GM12878 (cell line): ENCODE measurements at regions not wholly inside any gene's neighbourhood (a gene's known extent, or its start where the extent isn't known, plus 50 kb on each side); places are given as distances from the start of the nearest gene placed in this dataset.

ENCODE experiments used
- ATAC-seq: fragments of 200-7000 bp; cut with Tn5 transposase; 3 replicates; pipeline ENCODE4 v1.9.1; 2020; ENCODE audit warnings: mild to moderate bottlenecking, moderate library complexity
- BruUV-seq: library from RNA; stranded (reverse); fragments of 400-500 nt; replicated peaks from 2 replicates; lab custom pipeline; 2021; lab: Mats Ljungman, UMichigan
- CTCF ChIA-PET: fragments of 300-600 bp; sonication (Branson Sonifier 250); formaldehyde crosslinking; extraction: SDS; loops from one replicate; lab custom pipeline; 2021; ENCODE audit warnings: inconsistent platforms; lab: Yijun Ruan, JAX
- POLR2A ChIA-PET: fragments of 350-600 bp; formaldehyde crosslinking; extraction: SDS; loops from one replicate; lab custom pipeline; 2021; ENCODE audit warnings: inconsistent platforms; lab: Charles Lee
- RAD21 ChIA-PET: fragments of 300-600 bp; sonication (Branson Sonifier 250); formaldehyde crosslinking; loops from one replicate; lab custom pipeline; 2023; ENCODE audit warnings: antibody characterized with exemption; ENCODE audit not compliant: unreplicated experiment; lab: Charles Lee
- SMC1A ChIA-PET: fragments of 300-600 bp; sonication (Branson Sonifier 250); formaldehyde crosslinking; loops from one replicate; lab custom pipeline; 2023; ENCODE audit not compliant: unreplicated experiment, uncharacterized antibody; lab: Charles Lee
- DNase-seq: peaks from one replicate; pipeline ENCODE4 v3.0.0-alpha.2; 2011; ENCODE audit warnings: low read depth, low spot score
- FAIRE-seq: peaks from 3 replicates; lab custom pipeline; 2011; peaks lifted over from hg19 to GRCh38; lab: Jason Lieb, UNC
- H2AFZ ChIP-seq: 2 replicates; pipeline ENCODE4 v1.6.0; 2011; ENCODE audit warnings: low read depth, low read length, control low read depth; ENCODE audit not compliant: control insufficient read depth
- H3K27ac ChIP-seq: 2 replicates; pipeline ENCODE4 v1.5.1; 2011; ENCODE audit warnings: control low read depth; ENCODE audit not compliant: control insufficient read depth, insufficient read depth
- H3K27me3 ChIP-seq, 2 experiments: replicated peaks in 1 of 2; 2 replicates each; pipeline versions ENCODE4 v1.6.0 to v1.6.1; 2011; ENCODE audit warnings: low read length in 1 of 2; ENCODE audit not compliant: control insufficient read depth in 2 of 2, insufficient read depth in 2 of 2
- H3K36me3 ChIP-seq, 2 experiments: 2 replicates each; pipeline ENCODE4 v1.5.1; 2011; ENCODE audit warnings: low read length in 1 of 2; ENCODE audit not compliant: control insufficient read depth in 2 of 2, insufficient read depth in 2 of 2
- H3K4me1 ChIP-seq: 2 replicates; pipeline ENCODE4 v1.6.1; 2011; ENCODE audit warnings: mild to moderate bottlenecking, low read length, moderate library complexity, mixed read lengths; ENCODE audit not compliant: control insufficient read depth, insufficient read depth
- H3K4me2 ChIP-seq: 2 replicates; pipeline ENCODE4 v1.6.0; 2011; ENCODE audit warnings: control low read depth; ENCODE audit not compliant: control insufficient read depth, insufficient read depth
- H3K4me3 ChIP-seq: fragments of 200-600 bp; sonication (generic); 2 replicates; pipeline ENCODE4 v1.5.1; 2016
- H3K79me2 ChIP-seq: 2 replicates; pipeline ENCODE4 v1.6.0; 2011; ENCODE audit warnings: low read length; ENCODE audit not compliant: control insufficient read depth, insufficient read depth
- H3K9ac ChIP-seq: 2 replicates; pipeline ENCODE4 v1.8.0; 2011; ENCODE audit warnings: low read length, control low read depth, mixed read lengths; ENCODE audit not compliant: control insufficient read depth, insufficient read depth
- H3K9me3 ChIP-seq: replicated peaks from 3 replicates; pipeline ENCODE4 v1.5.1; 2011; ENCODE audit warnings: mild to moderate bottlenecking, low read length; ENCODE audit not compliant: control insufficient read depth, insufficient read depth
- H4K20me1 ChIP-seq: 2 replicates; pipeline ENCODE4 v1.6.0; 2011; ENCODE audit not compliant: control insufficient read depth, insufficient read depth
- CBFB ChIP-seq: IDR thresholded peaks from 2 replicates; pipeline ENCODE4 v1.6.1; 2016; ENCODE audit warnings: antibody characterized with exemption, low read depth
- JUND ChIP-seq: IDR thresholded peaks from 2 replicates; pipeline ENCODE4 v1.6.1; 2012; ENCODE audit warnings: low read depth, mild to moderate bottlenecking, low read length, improper control_type of control experiment, moderate library complexity
- PAX8 ChIP-seq: fragments of 450-650 bp; IDR thresholded peaks from 2 replicates; pipeline ENCODE4 v1.6.1; 2017; ENCODE audit warnings: mild to moderate bottlenecking, moderate library complexity
- POLR2AphosphoS5 ChIP-seq: IDR thresholded peaks from 2 replicates; pipeline ENCODE4 v1.6.1; 2011; ENCODE audit warnings: mild to moderate bottlenecking, low read length, inconsistent platforms
- SMARCA5 ChIP-seq: fragments of 450-650 bp; IDR thresholded peaks from 2 replicates; pipeline ENCODE4 v1.6.1; 2017; ENCODE audit warnings: mild to moderate bottlenecking
- SMC3 ChIP-seq: IDR thresholded peaks from 2 replicates; pipeline ENCODE4 v1.6.1; 2011; ENCODE audit warnings: low read length, improper control_type of control experiment, borderline replicate concordance
- SRF ChIP-seq, 2 experiments: IDR thresholded peaks; 2 replicates each; pipeline ENCODE4 v1.6.1; 2011; ENCODE audit warnings: low read depth in 2 of 2, low read length in 2 of 2, mild to moderate bottlenecking in 1 of 2, moderate library complexity in 1 of 2
- STAT1 ChIP-seq: fragments of 450-650 bp; conservative IDR thresholded peaks from 2 replicates; pipeline ENCODE4 v1.6.1; 2014; ENCODE audit warnings: antibody characterized with exemption, mild to moderate bottlenecking
- SUPT20H ChIP-seq: IDR thresholded peaks from 2 replicates; pipeline ENCODE4 v1.6.1; 2011; ENCODE audit warnings: low read depth, mild to moderate bottlenecking, low read length, moderate library complexity, borderline replicate concordance; ENCODE audit not compliant: control insufficient read depth
- WRNIP1 ChIP-seq: IDR thresholded peaks from 2 replicates; pipeline ENCODE4 v1.6.1; 2011; ENCODE audit warnings: low read depth, low read length, improper control_type of control experiment, borderline replicate concordance
- ZNF384 ChIP-seq: IDR thresholded peaks from 2 replicates; pipeline ENCODE4 v1.6.1; 2012; ENCODE audit warnings: low read depth, mild to moderate bottlenecking, low read length, improper control_type of control experiment, borderline replicate concordance
- ZZZ3 ChIP-seq: IDR thresholded peaks from 2 replicates; pipeline ENCODE4 v1.6.1; 2011; ENCODE audit warnings: low read depth; ENCODE audit not compliant: control insufficient read depth, insufficient read length
- WGBS: methylation state at CpG from one replicate; pipeline ENCODE4 v1.1.6; 2016; ENCODE audit warnings: low lambda C conversion rate; ENCODE audit not compliant: insufficient replicate concordance, insufficient coverage; ENCODE audit errors: missing lambda C conversion rate; 5-methylcytosine and 5-hydroxymethylcytosine counted together
- in situ Hi-C: fragments of 300-500 bp; cut with MboI; formaldehyde crosslinking; loops from 9 replicates; pipeline ENCODE4 v1.14.3; 2018; ENCODE audit warnings: mixed read lengths
- intact Hi-C: fragments of 100-400 bp; cut with micrococcal nuclease; formaldehyde crosslinking; loops from one replicate; pipeline ENCODE4 v1.14.2; 2022; ENCODE audit not compliant: unreplicated experiment
- TF ChIP-seq, protein P1 (sequence below), 3 experiments: IDR thresholded peaks in 2 of 3; conservative IDR thresholded peaks in 1 of 3; 2 replicates each; pipeline ENCODE4 v1.5.1; 2011; ENCODE audit warnings: low read depth in 3 of 3, low read length in 3 of 3, mild to moderate bottlenecking in 3 of 3, control low read depth in 2 of 3, moderate library complexity in 2 of 3, inconsistent platforms in 1 of 3, mixed read lengths in 1 of 3; ENCODE audit not compliant: control insufficient read depth in 2 of 3, insufficient read depth in 1 of 3; ENCODE audit errors: extremely low read depth in 1 of 3
- TF ChIP-seq, protein P2 (sequence below): IDR thresholded peaks from 2 replicates; pipeline ENCODE4 v1.6.1; 2012; ENCODE audit warnings: low read depth, low read length, improper control_type of control experiment
- TF ChIP-seq, protein P3 (sequence below): fragments of 450-650 bp; formaldehyde crosslinking; IDR thresholded peaks from 2 replicates; pipeline ENCODE4 v1.4.0; 2020; ENCODE audit warnings: mild to moderate bottlenecking, moderate library complexity
- TF ChIP-seq, protein P4 (sequence below): fragments of 450-650 bp; IDR thresholded peaks from 2 replicates; pipeline ENCODE4 v1.6.1; 2017; ENCODE audit warnings: low read depth, mild to moderate bottlenecking, moderate library complexity

DNA sequence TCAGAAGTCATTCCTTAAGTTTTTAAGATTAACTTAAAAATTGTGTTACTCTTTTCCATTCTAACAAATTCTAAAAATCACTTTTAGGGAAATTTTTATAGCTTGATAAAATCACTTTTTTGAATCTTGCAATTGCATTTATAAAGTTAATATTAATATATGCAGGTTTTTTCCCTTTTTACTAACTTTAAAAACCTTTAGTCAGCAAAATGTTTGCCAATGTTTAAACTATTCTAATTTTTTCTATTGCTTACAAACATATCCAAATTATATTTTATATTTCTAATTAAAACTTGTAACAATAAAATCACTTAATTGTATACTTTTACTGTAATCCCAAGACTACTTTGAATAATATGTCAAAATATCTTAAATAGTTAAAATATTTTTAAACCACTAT, 839.4 kb downstream of the TBL1XR1 start (continued):
- TF ChIP-seq ZZZ3 (no peak), SMC3 (no peak)
- TF ChIP-seq, all 136 proteins: peak for 0

DNA sequence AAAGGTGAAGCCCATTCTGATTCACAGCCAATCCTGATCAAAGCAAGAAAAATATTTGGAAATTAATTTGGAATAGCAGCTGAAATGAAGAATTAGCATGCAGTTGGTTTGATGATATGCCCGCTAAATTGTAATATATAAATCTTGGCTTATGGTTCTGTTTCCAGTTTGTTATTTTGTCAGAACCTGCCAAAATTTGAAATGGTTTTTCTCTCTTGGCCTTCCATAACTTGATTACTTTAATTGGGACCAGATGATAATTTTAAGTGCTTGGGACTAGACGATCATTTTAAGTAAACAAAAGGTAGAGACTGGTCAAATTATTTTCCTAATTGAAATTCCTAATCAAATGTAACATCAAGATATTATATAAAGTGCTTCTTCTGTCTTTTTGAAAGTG, 842.4 kb downstream of the TBL1XR1 start:
- ChIA-PET CTCF (no interaction called here), POLR2A (no interaction called here), SMC1A (no interaction called here), RAD21 (no interaction called here)
- Histone ChIP-seq H3K4me1 (no peaks in the 10 kb centered on the region), H3K4me3 (no peak overlapping the region), H2AFZ (no peak overlapping the region), H3K36me3 (no peaks in the 10 kb centered on the region), H4K20me1 (no peaks in the 10 kb centered on the region), H3K27ac (no peak overlapping the region), H3K4me2 (no peak overlapping the region), H3K79me2 (no peaks in the 10 kb centered on the region), H3K9me3 (no peaks in the 10 kb centered on the region), H3K9ac (no peak overlapping the region), H3K27me3 (no peaks in the 10 kb centered on the region)
- intact Hi-C loops, result no loop called here
- WGBS, result 28% methylated on average over 2 of the region's 2 CpGs
- no peak for ATAC-seq
- no TSS peak for BruUV-seq
- DNase-seq, result no peak
- in situ Hi-C loops, result no loop called here
- no peak for FAIRE-seq
- no peak for TF ChIP-seq JUND
- TF ChIP-seq, protein P1, sequence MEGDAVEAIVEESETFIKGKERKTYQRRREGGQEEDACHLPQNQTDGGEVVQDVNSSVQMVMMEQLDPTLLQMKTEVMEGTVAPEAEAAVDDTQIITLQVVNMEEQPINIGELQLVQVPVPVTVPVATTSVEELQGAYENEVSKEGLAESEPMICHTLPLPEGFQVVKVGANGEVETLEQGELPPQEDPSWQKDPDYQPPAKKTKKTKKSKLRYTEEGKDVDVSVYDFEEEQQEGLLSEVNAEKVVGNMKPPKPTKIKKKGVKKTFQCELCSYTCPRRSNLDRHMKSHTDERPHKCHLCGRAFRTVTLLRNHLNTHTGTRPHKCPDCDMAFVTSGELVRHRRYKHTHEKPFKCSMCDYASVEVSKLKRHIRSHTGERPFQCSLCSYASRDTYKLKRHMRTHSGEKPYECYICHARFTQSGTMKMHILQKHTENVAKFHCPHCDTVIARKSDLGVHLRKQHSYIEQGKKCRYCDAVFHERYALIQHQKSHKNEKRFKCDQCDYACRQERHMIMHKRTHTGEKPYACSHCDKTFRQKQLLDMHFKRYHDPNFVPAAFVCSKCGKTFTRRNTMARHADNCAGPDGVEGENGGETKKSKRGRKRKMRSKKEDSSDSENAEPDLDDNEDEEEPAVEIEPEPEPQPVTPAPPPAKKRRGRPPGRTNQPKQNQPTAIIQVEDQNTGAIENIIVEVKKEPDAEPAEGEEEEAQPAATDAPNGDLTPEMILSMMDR (IDR thresholded peaks at IDR 0.05 in 2 of 3, conservative IDR thresholded peaks at IDR 0.05 in 1 of 3; ENCODE audit: control insufficient read depth in 2 of 3, extremely low read depth in 1 of 3, insufficient read depth in 1 of 3, low read depth in 3 of 3, low read length in 3 of 3), result no peak
- TF ChIP-seq SMARCA5, result no peak
- TF ChIP-seq STAT1, result no peak
- no peak for TF ChIP-seq WRNIP1
- TF ChIP-seq POLR2AphosphoS5, result no peak
- TF ChIP-seq SRF (IDR thresholded peaks at IDR 0.05; ENCODE audit: low read depth in 2 of 2, low read length in 2 of 2), result no peak
- TF ChIP-seq, protein P2, sequence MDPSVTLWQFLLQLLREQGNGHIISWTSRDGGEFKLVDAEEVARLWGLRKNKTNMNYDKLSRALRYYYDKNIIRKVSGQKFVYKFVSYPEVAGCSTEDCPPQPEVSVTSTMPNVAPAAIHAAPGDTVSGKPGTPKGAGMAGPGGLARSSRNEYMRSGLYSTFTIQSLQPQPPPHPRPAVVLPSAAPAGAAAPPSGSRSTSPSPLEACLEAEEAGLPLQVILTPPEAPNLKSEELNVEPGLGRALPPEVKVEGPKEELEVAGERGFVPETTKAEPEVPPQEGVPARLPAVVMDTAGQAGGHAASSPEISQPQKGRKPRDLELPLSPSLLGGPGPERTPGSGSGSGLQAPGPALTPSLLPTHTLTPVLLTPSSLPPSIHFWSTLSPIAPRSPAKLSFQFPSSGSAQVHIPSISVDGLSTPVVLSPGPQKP, result no peak
- no peak for TF ChIP-seq ZNF384
- TF ChIP-seq, protein P3, sequence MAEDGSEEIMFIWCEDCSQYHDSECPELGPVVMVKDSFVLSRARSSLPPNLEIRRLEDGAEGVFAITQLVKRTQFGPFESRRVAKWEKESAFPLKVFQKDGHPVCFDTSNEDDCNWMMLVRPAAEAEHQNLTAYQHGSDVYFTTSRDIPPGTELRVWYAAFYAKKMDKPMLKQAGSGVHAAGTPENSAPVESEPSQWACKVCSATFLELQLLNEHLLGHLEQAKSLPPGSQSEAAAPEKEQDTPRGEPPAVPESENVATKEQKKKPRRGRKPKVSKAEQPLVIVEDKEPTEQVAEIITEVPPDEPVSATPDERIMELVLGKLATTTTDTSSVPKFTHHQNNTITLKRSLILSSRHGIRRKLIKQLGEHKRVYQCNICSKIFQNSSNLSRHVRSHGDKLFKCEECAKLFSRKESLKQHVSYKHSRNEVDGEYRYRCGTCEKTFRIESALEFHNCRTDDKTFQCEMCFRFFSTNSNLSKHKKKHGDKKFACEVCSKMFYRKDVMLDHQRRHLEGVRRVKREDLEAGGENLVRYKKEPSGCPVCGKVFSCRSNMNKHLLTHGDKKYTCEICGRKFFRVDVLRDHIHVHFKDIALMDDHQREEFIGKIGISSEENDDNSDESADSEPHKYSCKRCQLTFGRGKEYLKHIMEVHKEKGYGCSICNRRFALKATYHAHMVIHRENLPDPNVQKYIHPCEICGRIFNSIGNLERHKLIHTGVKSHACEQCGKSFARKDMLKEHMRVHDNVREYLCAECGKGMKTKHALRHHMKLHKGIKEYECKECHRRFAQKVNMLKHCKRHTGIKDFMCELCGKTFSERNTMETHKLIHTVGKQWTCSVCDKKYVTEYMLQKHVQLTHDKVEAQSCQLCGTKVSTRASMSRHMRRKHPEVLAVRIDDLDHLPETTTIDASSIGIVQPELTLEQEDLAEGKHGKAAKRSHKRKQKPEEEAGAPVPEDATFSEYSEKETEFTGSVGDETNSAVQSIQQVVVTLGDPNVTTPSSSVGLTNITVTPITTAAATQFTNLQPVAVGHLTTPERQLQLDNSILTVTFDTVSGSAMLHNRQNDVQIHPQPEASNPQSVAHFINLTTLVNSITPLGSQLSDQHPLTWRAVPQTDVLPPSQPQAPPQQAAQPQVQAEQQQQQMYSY (CRISPR knock-in tag), result no peak
- TF ChIP-seq, protein P4, sequence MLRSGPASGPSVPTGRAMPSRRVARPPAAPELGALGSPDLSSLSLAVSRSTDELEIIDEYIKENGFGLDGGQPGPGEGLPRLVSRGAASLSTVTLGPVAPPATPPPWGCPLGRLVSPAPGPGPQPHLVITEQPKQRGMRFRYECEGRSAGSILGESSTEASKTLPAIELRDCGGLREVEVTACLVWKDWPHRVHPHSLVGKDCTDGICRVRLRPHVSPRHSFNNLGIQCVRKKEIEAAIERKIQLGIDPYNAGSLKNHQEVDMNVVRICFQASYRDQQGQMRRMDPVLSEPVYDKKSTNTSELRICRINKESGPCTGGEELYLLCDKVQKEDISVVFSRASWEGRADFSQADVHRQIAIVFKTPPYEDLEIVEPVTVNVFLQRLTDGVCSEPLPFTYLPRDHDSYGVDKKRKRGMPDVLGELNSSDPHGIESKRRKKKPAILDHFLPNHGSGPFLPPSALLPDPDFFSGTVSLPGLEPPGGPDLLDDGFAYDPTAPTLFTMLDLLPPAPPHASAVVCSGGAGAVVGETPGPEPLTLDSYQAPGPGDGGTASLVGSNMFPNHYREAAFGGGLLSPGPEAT, result no peak
- no peak for TF ChIP-seq PAX8
- TF ChIP-seq CBFB, result no peak
- no peak for TF ChIP-seq SUPT20H
